Activated naive CD8-positive, alpha-beta T cell treated with anti-CD3 and anti-CD28 coated beads for 36 hours (primary cell): ENCODE measurements at regions not wholly inside any gene's neighbourhood (a gene's known extent, or its start where the extent isn't known, plus 50 kb on each side); places are given as distances from the start of the nearest gene placed in this dataset.

Experiments used
- DNase-seq: peaks from one replicate; pipeline ENCODE4 v3.0.0; 2021
- H3K27ac Mint-ChIP-seq: one replicate; pipeline ENCODE4 v1.8.0; 2022; ENCODE audit warnings: mild to moderate bottlenecking, moderate library complexity, mixed read lengths
- H3K27me3 Mint-ChIP-seq: one replicate; pipeline ENCODE4 v1.8.0; 2022; ENCODE audit warnings: mild to moderate bottlenecking, mixed read lengths
- H3K36me3 Mint-ChIP-seq: one replicate; pipeline ENCODE4 v1.8.0; 2021; ENCODE audit warnings: mild to moderate bottlenecking, mixed read lengths
- H3K4me1 Mint-ChIP-seq: one replicate; pipeline ENCODE4 v1.8.0; 2021; ENCODE audit warnings: mixed read lengths
- H3K4me3 Mint-ChIP-seq: one replicate; pipeline ENCODE4 v1.8.0; 2022; ENCODE audit warnings: mild to moderate bottlenecking, moderate library complexity, mixed read lengths
- H3K9me3 Mint-ChIP-seq: one replicate; pipeline ENCODE4 v1.8.0; 2022; ENCODE audit warnings: mixed read lengths

GRCh38 chr1:55572878-55573734 is 357.9 kb upstream of the USP24 start:
- H3K4me3 Mint-ChIP-seq: no peak overlapping the region
- no peaks in the 10 kb centered on the region for H3K9me3 Mint-ChIP-seq
- peaks cover 8% of the 10 kb centered on the region for H3K27me3 Mint-ChIP-seq

GRCh38 chr1:55571767-55572166 is 356.6 kb upstream of the USP24 start:
- H3K27me3 Mint-ChIP-seq: peaks cover 8% of the 10 kb centered on the region
- H3K36me3 Mint-ChIP-seq: no peaks in the 10 kb centered on the region
- H3K4me3 Mint-ChIP-seq: no peak overlapping the region
- DNase-seq: no peak
- no peak overlapping the region for H3K27ac Mint-ChIP-seq
- no peaks in the 10 kb centered on the region for H3K4me1 Mint-ChIP-seq
- no peaks in the 10 kb centered on the region for H3K9me3 Mint-ChIP-seq

More at GRCh38 chr1:55572878-55573734, 357.9 kb upstream of the USP24 start:
- DNase-seq: no peak
- Mint-ChIP-seq H3K27ac (no peak overlapping the region), H3K36me3 (no peaks in the 10 kb centered on the region), H3K4me1 (no peaks in the 10 kb centered on the region)

DNA sequence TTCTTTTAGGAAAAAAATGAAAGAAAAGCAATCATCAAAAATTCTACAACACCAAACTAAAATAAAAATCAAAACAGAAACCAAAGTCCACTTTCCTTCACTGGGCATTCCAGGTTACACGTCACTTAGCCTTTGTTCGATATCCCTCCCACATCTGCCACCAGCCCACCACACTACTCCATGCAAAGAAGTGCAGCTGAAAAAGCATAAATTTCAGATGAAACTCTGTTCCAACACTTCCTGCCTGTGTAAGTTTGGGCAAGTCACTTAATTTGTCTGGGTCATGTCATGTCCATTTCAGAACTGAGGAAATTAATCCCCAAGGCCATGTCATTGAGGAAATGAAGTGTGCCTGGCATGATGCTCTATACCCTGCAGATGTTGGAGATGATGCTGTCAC is 354.3 kb upstream of the USP24 start:
- Mint-ChIP-seq H3K9me3 (no peaks in the 10 kb centered on the region), H3K27ac (no peak overlapping the region), H3K36me3 (no peaks in the 10 kb centered on the region), H3K4me1 (no peaks in the 10 kb centered on the region), H3K4me3 (no peak overlapping the region), H3K27me3 (peaks cover 8% of the 10 kb centered on the region)
- DNase-seq: no peak

DNA sequence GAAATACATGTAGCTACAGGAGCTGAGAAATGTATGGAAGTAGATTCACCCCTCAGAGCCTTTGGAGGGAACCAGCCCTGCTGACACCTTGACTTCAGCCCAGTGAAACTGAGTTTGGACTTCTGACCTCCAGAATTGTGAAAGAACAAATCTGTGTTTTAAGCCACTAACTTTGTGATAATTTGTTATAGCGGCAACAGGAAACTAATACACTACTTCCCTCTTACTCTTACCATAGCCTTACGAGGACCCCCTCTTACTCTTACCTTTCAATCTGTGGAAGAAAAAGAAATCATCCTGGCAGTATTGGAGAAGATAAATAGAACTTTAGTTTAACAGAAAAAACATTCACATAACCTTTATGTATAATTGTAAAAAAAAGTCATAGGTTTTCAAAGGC is 353.6 kb upstream of the USP24 start:
- Mint-ChIP-seq H3K36me3 (no peaks in the 10 kb centered on the region), H3K4me3 (no peak overlapping the region), H3K27ac (no peak overlapping the region), H3K4me1 (no peaks in the 10 kb centered on the region), H3K9me3 (no peaks in the 10 kb centered on the region), H3K27me3 (peaks cover 8% of the 10 kb centered on the region)
- DNase-seq: no peak

DNA sequence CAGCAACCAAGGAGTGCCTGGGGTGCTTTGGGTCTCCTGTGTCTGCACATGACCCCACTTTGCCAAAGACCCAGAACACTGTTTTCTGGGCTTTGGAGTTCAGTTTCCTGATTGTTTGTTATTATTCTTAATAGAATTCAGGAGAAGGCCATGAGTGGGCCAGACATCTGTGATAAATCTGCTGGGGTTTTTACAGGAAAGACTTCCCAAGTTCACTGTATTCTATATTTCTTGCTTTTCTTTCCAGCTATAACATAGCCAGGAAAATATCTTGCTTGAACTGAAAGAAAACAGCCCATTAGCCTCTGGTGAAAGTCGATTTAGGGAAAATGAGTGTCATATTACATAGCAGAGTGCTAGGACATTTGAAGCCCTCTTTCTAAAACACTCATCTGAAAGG is 345.1 kb upstream of the USP24 start:
- no peaks in the 10 kb centered on the region for H3K27me3 Mint-ChIP-seq
- H3K27ac Mint-ChIP-seq: no peak overlapping the region
- H3K4me3 Mint-ChIP-seq: no peak overlapping the region
- no peak for DNase-seq
- no peaks in the 10 kb centered on the region for H3K4me1 Mint-ChIP-seq
- H3K9me3 Mint-ChIP-seq: no peaks in the 10 kb centered on the region
- no peaks in the 10 kb centered on the region for H3K36me3 Mint-ChIP-seq

GRCh38 chr1:55559842-55560241 is 344.7 kb upstream of the USP24 start:
- Mint-ChIP-seq H3K27me3 (no peaks in the 10 kb centered on the region), H3K36me3 (no peaks in the 10 kb centered on the region), H3K4me3 (no peak overlapping the region), H3K27ac (no peak overlapping the region), H3K4me1 (no peaks in the 10 kb centered on the region), H3K9me3 (no peaks in the 10 kb centered on the region)
- no peak for DNase-seq

DNA sequence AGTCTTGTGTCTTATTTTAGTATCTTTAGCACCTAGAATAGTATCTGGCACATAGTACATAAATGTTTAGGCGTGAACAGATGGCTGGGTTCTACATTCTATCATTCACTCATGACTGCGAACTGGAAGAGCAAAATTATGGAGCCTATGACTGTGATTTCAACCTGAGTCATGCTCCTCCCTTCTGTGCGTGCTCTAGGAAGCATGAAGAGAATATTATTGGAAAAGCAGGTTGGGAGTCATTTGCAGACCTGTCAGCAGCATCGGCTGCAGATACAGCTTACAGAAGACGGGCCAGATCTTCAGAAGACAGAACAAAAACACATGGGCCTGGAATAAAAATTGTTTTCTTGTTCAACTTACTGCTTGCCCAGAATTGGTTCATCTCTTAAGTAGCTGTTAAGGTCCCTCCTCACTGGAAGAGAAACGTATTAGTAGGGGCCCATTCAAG is 344.0 kb upstream of the USP24 start:
- H3K4me1 Mint-ChIP-seq: no peaks in the 10 kb centered on the region
- DNase-seq: no peak
- no peaks in the 10 kb centered on the region for H3K9me3 Mint-ChIP-seq
- no peak overlapping the region for H3K27ac Mint-ChIP-seq
- no peaks in the 10 kb centered on the region for H3K27me3 Mint-ChIP-seq
- no peak overlapping the region for H3K4me3 Mint-ChIP-seq
- no peaks in the 10 kb centered on the region for H3K36me3 Mint-ChIP-seq

- H3K4me3 Mint-ChIP-seq: no peak overlapping the region
- no peak for DNase-seq
- H3K36me3 Mint-ChIP-seq: no peaks in the 10 kb centered on the region
- no peak overlapping the region for H3K27ac Mint-ChIP-seq
- no peaks in the 10 kb centered on the region for H3K27me3 Mint-ChIP-seq
- H3K9me3 Mint-ChIP-seq: no peaks in the 10 kb centered on the region
- H3K4me1 Mint-ChIP-seq: no peaks in the 10 kb centered on the region
These were observed 343.4 kb upstream of the USP24 start for GRCh38 chr1:55558515-55558914.

DNA sequence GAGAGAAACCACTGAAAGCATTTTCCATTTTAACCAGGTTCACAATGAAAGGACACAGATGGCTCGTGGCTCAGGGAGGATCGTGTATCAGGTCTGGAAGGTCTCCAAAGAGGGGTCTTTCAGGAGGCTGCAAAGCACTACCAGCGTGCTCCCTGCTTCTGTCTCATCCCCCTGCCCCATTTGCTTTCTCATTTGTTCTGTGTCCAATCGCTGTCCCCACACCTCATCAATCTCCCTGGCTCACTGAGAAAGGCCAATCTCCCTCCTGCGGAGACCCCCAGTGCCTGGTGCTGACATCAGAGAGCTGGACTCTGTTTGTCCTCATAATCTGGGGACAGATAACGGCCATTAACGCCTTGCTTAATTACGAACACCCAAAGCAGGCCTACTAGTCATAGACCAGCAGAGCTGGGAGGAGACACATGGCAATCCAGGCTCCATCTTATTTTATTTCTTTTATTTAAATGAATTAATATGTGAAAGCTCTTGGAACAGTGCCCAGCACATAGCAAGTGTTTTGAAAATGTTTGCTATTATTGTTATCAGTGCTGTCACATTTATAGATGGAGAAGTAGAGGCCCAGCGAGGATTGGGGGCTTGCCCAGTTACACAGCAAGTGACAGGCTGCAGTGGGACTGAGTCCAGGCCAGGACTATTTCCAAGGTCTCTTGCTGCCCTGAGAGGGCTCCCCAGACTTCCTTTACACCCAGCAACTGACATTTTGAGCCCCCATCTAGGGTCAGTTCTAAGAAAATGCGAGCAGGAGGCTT is 341.0 kb upstream of the USP24 start:
- Mint-ChIP-seq H3K36me3 (no peaks in the 10 kb centered on the region), H3K27me3 (peaks cover 3% of the 10 kb centered on the region), H3K4me1 (no peaks in the 10 kb centered on the region), H3K9me3 (no peaks in the 10 kb centered on the region), H3K27ac (no peak overlapping the region), H3K4me3 (no peak overlapping the region)
- no peak for DNase-seq

- H3K9me3 Mint-ChIP-seq: no peaks in the 10 kb centered on the region
- no peak overlapping the region for H3K4me3 Mint-ChIP-seq
- peaks cover 3% of the 10 kb centered on the region for H3K27me3 Mint-ChIP-seq
- no peak overlapping the region for H3K27ac Mint-ChIP-seq
- no peaks in the 10 kb centered on the region for H3K36me3 Mint-ChIP-seq
- no peak for DNase-seq
- H3K4me1 Mint-ChIP-seq: no peaks in the 10 kb centered on the region
These were observed 339.4 kb upstream of the USP24 start for GRCh38 chr1:55554611-55555010.

- no peak overlapping the region for H3K4me3 Mint-ChIP-seq
- no peaks in the 10 kb centered on the region for H3K36me3 Mint-ChIP-seq
- peaks cover 9% of the 10 kb centered on the region for H3K27me3 Mint-ChIP-seq
- H3K9me3 Mint-ChIP-seq: no peaks in the 10 kb centered on the region
- DNase-seq: no peak
- H3K27ac Mint-ChIP-seq: no peak overlapping the region
- no peaks in the 10 kb centered on the region for H3K4me1 Mint-ChIP-seq
These were observed 337.5 kb upstream of the USP24 start for GRCh38 chr1:55552636-55553035.

- Mint-ChIP-seq H3K9me3 (no peaks in the 10 kb centered on the region), H3K27me3 (peaks cover 19% of the 10 kb centered on the region), H3K4me1 (no peaks in the 10 kb centered on the region), H3K27ac (no peak overlapping the region), H3K36me3 (no peaks in the 10 kb centered on the region), H3K4me3 (no peak overlapping the region)
- DNase-seq: no peak
These were observed 332.2 kb upstream of the USP24 start for GRCh38 chr1:55547405-55547804.

- H3K4me3 Mint-ChIP-seq: no peak overlapping the region
- no peak for DNase-seq
- H3K27ac Mint-ChIP-seq: no peak overlapping the region
- no peaks in the 10 kb centered on the region for H3K9me3 Mint-ChIP-seq
- no peaks in the 10 kb centered on the region for H3K4me1 Mint-ChIP-seq
- no peaks in the 10 kb centered on the region for H3K36me3 Mint-ChIP-seq
- peaks cover 19% of the 10 kb centered on the region for H3K27me3 Mint-ChIP-seq
These were observed 331.4 kb upstream of the USP24 start for GRCh38 chr1:55546553-55546952.

- no peaks in the 10 kb centered on the region for H3K36me3 Mint-ChIP-seq
These were observed 329.7 kb upstream of the USP24 start for GRCh38 chr1:55544826-55545225.

DNA sequence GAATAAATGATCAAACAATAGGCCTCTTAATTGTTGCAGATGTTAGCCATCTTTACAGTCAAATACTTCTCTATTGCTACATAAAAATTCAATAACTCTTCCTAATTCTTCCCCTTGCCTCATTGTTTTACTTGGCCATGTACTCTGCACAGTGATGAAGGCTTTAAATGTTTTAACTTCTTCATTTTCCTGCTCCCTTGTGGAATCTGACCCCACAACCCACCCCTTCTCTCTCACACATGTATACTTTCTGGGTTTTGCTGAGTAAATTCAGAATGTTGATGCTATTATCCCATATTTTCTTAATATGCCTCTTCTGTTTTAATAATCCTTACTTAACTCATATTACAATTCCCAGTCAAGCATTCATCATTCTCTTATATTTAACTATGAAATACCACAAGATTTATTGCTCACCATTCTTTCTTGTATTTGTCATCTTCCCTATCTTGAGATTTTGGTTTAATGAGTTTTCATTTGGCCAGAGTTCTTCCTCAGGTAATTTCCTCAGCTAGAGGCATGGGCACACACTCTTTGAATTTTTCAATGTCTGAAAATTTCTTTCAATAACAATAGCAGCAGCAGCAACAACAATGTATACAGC is 327.8 kb upstream of the USP24 start:
- DNase-seq: no peak
- H3K4me1 Mint-ChIP-seq: no peaks in the 10 kb centered on the region
- no peaks in the 10 kb centered on the region for H3K9me3 Mint-ChIP-seq
- no peaks in the 10 kb centered on the region for H3K36me3 Mint-ChIP-seq
- no peak overlapping the region for H3K27ac Mint-ChIP-seq
- H3K27me3 Mint-ChIP-seq: peaks cover 11% of the 10 kb centered on the region
- no peak overlapping the region for H3K4me3 Mint-ChIP-seq

More at GRCh38 chr1:55544826-55545225, 329.7 kb upstream of the USP24 start:
- Mint-ChIP-seq H3K27ac (no peak overlapping the region), H3K4me3 (no peak overlapping the region), H3K27me3 (peaks cover 15% of the 10 kb centered on the region), H3K9me3 (no peaks in the 10 kb centered on the region), H3K4me1 (no peaks in the 10 kb centered on the region)
- no peak for DNase-seq
